Esophagus muscularis mucosa (tissue), 4 donors: ENCODE measurements at regions not wholly inside any gene's neighbourhood (a gene's known extent, or its start where the extent isn't known, plus 50 kb on each side); places are given as distances from the start of the nearest gene placed in this dataset.
A peak's percentile ranks its signal among the peaks of the same experiment; 100 is the strongest.

ENCODE experiments used
- DNase-seq: peaks from one replicate; pipeline ENCODE4 v3.0.0-alpha.2; 2017; ENCODE audit errors: extremely low spot score
- H3K27ac ChIP-seq, 4 donors: fragments of 200-600 bp; sonication (generic); replicated peaks in 1 of 4; 1 replicate in 3 of 4; 2 replicates in 1 of 4; pipeline ENCODE4 v1.5.1; 2016 to 2019; ENCODE audit warnings: mild to moderate bottlenecking in 1 of 4
- H3K27me3 ChIP-seq, 4 donors: fragments of 200-600 bp; sonication (generic); one replicate each; pipeline versions ENCODE4 v1.5.1 to v1.6.0; 2016 to 2019
- H3K36me3 ChIP-seq, 4 donors: fragments of 200-600 bp; sonication (generic); one replicate each; pipeline ENCODE4 v1.5.1; 2016 to 2019
- H3K4me1 ChIP-seq, 4 donors: fragments of 200-600 bp; sonication (generic); one replicate each; pipeline ENCODE4 v1.5.1; 2016 to 2019
- H3K4me3 ChIP-seq, 4 donors: fragments of 200-600 bp; sonication (generic); 1 replicate in 2 of 4; 2 replicates in 2 of 4; pipeline ENCODE4 v1.5.1; 2016 to 2019; ENCODE audit warnings: mild to moderate bottlenecking in 4 of 4, moderate library complexity in 1 of 4
- H3K9me3 ChIP-seq, 4 donors: fragments of 200-600 bp; sonication (generic); 1 replicate in 3 of 4; 2 replicates in 1 of 4; pipeline ENCODE4 v1.5.1; 2016 to 2019
- CTCF ChIP-seq, 3 experiments: fragments of 200-600 bp in 2 of 3; fragments of 450-650 bp in 1 of 3; sonication (generic) in 2 of 3; IDR thresholded peaks; one replicate each; pipeline ENCODE4 v1.5.1; 2017 to 2019; ENCODE audit warnings: antibody characterized with exemption in 3 of 3, mild to moderate bottlenecking in 2 of 3, moderate library complexity in 1 of 3
- EP300 ChIP-seq: sonication (generic); formaldehyde crosslinking; IDR thresholded peaks from one replicate; pipeline ENCODE4 v1.6.1; 2017; ENCODE audit warnings: antibody characterized with exemption
- POLR2A ChIP-seq: fragments of 450-650 bp; IDR thresholded peaks from one replicate; pipeline ENCODE4 v1.6.1; 2017; ENCODE audit warnings: antibody characterized with exemption, moderate library complexity, mild to moderate bottlenecking, low read depth
- POLR2AphosphoS5 ChIP-seq, 2 donors: sonication (generic); formaldehyde crosslinking; IDR thresholded peaks; one replicate each; pipeline ENCODE4 v1.6.1; 2017; ENCODE audit warnings: antibody characterized with exemption in 2 of 2
- WGBS: methylation state at CpG from one replicate; pipeline ENCODE4 v1.1.5; 2018; 5-methylcytosine and 5-hydroxymethylcytosine counted together
- intact Hi-C: fragments of 100-400 bp; cut with DNase I; formaldehyde crosslinking; loops from one replicate; pipeline ENCODE4 v1.15.1; 2023

DNA sequence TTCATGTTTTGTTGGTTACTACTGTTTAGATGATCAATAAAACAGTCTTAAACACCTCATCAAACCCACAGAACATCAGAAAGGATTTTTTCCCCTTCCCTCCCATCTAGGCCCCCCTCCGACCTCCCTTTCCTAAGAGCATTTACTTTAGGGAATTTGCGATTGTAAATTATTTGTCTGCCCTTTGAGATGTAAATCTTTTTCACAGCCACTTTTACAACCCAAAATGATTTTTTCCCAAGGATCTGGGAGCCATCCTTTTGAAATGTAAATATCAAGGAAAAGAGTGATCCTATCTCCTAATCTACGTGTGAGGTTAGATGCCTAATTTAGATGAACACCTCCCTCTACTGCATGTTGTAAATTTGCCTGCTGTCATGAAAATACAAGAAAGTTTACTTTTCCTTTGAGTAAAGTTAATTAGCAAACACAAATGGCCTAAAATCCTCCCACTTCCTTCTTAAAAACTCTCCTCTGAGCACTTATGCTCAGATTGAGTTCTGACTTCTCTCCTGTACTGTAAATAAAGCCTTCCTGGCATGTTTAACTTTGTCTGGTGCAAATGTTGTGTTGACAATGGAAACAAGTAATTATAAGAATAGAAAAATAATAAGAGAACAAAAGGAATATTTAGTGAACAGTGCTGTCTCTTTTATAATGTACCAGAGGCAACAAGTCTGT lies 1646.9 kb upstream of the SPRY2 start:
- intact Hi-C loops = no loop called here
- TF ChIP-seq POLR2AphosphoS5 (IDR thresholded peaks at IDR 0.05) (no peak), CTCF (IDR thresholded peaks at IDR 0.05) (no peak), EP300 (no peak), POLR2A (no peak)
- 82% methylated on average over 3 of the region's 3 CpGs for WGBS

DNA sequence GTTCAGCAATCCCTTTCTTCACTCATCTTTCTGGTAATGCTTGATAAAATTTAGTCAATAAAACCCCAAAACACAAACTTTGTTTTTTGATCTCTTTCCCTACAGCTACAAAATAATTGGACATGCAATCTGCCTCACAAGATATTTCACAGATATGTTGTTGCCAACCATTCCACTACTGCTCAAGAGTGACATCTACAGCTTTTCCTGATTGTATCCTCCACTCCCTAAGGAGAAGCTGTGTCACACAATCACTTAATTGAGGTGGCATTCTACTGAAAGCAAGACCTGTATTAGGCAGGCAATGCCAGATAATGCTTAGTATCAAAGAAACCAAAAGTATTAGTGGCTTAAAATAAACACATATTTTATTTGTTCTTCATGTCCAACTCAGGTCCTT lies 1646.2 kb upstream of the SPRY2 start:
- no peak for TF ChIP-seq CTCF (IDR thresholded peaks at IDR 0.05)
- TF ChIP-seq EP300 = no peak
- no peak for DNase-seq
- intact Hi-C loops = no loop called here
- no peak overlapping the region for H3K27ac ChIP-seq
- H3K4me1 ChIP-seq = no peaks in the 10 kb centered on the region
- H3K9me3 ChIP-seq = no peaks in the 10 kb centered on the region
- no peak overlapping the region for H3K4me3 ChIP-seq
- H3K27me3 ChIP-seq = no peaks in the 10 kb centered on the region
- no peaks in the 10 kb centered on the region for H3K36me3 ChIP-seq

More for the DNA sequence above, 1646.9 kb upstream of the SPRY2 start:
- Histone ChIP-seq H3K36me3 (no peaks in the 10 kb centered on the region), H3K27me3 (no peaks in the 10 kb centered on the region), H3K9me3 (no peaks in the 10 kb centered on the region), H3K27ac (no peak overlapping the region), H3K4me3 (no peak overlapping the region), H3K4me1 (no peaks in the 10 kb centered on the region)
- no peak for DNase-seq

- Histone ChIP-seq H3K4me1 (no peaks in the 10 kb centered on the region), H3K9me3 (no peaks in the 10 kb centered on the region), H3K4me3 (no peak overlapping the region), H3K36me3 (no peaks in the 10 kb centered on the region), H3K27me3 (no peaks in the 10 kb centered on the region), H3K27ac (no peak overlapping the region)
- intact Hi-C loops = no loop called here
- TF ChIP-seq EP300 = no peak
- no peak for TF ChIP-seq POLR2AphosphoS5 (IDR thresholded peaks at IDR 0.05)
- TF ChIP-seq POLR2A = no peak
- WGBS = 64% methylated on average over 1 of the region's 1 CpG
- DNase-seq = no peak
Observed at GRCh38 chr13:81986308-81986707, 1645.4 kb upstream of the SPRY2 start.

DNA sequence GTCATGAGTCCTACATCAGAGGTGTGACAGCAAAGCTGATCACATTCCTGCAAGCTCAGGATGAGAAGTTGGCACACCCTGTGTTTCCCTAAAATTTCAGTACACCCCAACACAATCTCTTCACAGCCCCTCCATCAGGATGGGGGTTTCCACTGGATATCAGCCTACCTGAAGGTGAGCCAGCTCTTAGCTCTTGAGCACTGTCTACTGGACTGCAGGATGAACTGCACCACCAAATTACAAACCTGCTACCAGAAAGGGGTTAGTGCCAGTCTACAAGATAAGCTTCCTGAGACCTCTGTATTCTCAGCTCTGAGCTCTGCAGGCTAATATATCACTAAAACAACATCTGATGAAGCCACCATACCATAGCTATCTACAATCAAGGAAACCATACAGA lies 1616.2 kb upstream of the SPRY2 start:
- Histone ChIP-seq H3K27ac (no peak overlapping the region), H3K36me3 (no peaks in the 10 kb centered on the region), H3K27me3 (no peaks in the 10 kb centered on the region), H3K4me1 (no peaks in the 10 kb centered on the region), H3K9me3 (no peaks in the 10 kb centered on the region), H3K4me3 (no peak overlapping the region)
- TF ChIP-seq CTCF (IDR thresholded peaks at IDR 0.05) (no peak), POLR2A (no peak), EP300 (no peak), POLR2AphosphoS5 (IDR thresholded peaks at IDR 0.05) (no peak)
- intact Hi-C loops = no loop called here
- no peak for DNase-seq

DNA sequence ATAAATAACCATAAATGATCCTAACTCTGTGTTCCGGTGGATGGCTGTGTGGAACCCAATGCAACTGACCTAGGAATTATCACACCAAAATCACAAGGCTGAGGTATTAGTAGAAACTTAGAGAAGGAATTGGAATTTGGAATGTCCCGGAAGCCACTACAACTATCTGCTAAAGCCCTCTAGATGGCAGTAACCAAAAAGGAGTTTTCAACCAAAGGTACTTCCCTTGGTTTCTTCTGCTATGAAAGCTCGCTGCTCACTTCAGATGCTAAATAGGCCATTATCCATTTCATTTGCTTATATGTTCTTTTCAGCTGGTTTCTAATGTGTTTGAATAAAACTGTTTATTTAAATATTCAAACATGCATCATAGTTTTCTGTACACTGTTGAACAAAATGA lies 1589.1 kb upstream of the SPRY2 start:
- H3K4me3 ChIP-seq = no peak overlapping the region
- DNase-seq = no peak
- 45% methylated on average over 3 of the region's 3 CpGs for WGBS
- H3K36me3 ChIP-seq = no peaks in the 10 kb centered on the region
- TF ChIP-seq CTCF (IDR thresholded peaks at IDR 0.05) (peak in 1 of 3 experiments; percentile 16), EP300 (no peak)
- intact Hi-C loops = no loop called here
- no peaks in the 10 kb centered on the region for H3K9me3 ChIP-seq
- no peaks in the 10 kb centered on the region for H3K27me3 ChIP-seq
- no peaks in the 10 kb centered on the region for H3K4me1 ChIP-seq
- H3K27ac ChIP-seq = no peak overlapping the region
